Gastrocnemius medialis (tissue), 4 donors: ENCODE measurements at regions not wholly inside any gene's neighbourhood (a gene's known extent, or its start where the extent isn't known, plus 50 kb on each side); places are given as distances from the start of the nearest gene placed in this dataset.

Experiments used
- POLR2A ChIP-seq, 2 donors: fragments of 450-650 bp; IDR thresholded peaks; one replicate each; pipeline ENCODE4 v1.6.1; 2017; ENCODE audit warnings: antibody characterized with exemption in 2 of 2, mild to moderate bottlenecking in 2 of 2, moderate library complexity in 2 of 2
- TF ChIP-seq, protein P1 (sequence below), 5 experiments: fragments of 450-650 bp in 3 of 5; fragments of 200-600 bp in 2 of 5; sonication (generic) in 2 of 5; IDR thresholded peaks in 4 of 5; conservative IDR thresholded peaks in 1 of 5; 1 replicate in 4 of 5; 2 replicates in 1 of 5; pipeline ENCODE4 v1.5.1; 2016 to 2019; ENCODE audit warnings: antibody characterized with exemption in 5 of 5, mild to moderate bottlenecking in 3 of 5, moderate library complexity in 3 of 5

DNA sequence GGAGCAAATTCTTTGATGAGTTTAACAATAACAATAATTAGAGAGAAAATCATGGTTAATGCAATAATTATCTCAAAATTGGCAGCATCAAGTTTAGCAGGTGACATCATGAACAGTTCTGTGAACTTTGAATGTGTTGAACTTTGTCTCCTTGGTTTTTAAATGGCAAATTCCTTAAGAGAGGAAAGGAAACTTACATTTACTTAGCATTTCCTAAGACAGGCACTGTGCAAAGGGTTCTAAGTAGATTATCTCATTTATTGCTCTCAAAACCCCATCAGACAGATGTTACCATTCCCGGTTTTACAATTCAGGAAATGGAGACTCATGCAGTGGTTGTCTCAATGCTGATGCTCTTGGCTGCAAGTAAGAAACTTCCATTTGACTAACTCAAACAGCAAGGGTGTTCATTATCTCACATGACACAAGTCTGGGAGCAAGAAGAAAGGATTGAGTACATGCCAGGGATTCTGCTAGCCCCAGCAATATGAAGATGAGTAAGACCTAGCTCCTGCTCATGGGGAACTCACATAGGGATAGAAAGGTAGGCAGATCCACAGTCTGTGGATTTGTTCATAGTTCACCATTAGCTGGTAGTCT, 81.3 kb upstream of the ITGA6 start:
- TF ChIP-seq, protein P1, sequence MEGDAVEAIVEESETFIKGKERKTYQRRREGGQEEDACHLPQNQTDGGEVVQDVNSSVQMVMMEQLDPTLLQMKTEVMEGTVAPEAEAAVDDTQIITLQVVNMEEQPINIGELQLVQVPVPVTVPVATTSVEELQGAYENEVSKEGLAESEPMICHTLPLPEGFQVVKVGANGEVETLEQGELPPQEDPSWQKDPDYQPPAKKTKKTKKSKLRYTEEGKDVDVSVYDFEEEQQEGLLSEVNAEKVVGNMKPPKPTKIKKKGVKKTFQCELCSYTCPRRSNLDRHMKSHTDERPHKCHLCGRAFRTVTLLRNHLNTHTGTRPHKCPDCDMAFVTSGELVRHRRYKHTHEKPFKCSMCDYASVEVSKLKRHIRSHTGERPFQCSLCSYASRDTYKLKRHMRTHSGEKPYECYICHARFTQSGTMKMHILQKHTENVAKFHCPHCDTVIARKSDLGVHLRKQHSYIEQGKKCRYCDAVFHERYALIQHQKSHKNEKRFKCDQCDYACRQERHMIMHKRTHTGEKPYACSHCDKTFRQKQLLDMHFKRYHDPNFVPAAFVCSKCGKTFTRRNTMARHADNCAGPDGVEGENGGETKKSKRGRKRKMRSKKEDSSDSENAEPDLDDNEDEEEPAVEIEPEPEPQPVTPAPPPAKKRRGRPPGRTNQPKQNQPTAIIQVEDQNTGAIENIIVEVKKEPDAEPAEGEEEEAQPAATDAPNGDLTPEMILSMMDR (IDR thresholded peaks at IDR 0.05 in 4 of 5, conservative IDR thresholded peaks at IDR 0.05 in 1 of 5): no peak
- TF ChIP-seq POLR2A (IDR thresholded peaks at IDR 0.05): no peak
